IMR-90 (cell line): ENCODE measurements at regions not wholly inside any gene's neighbourhood (a gene's known extent, or its start where the extent isn't known, plus 50 kb on each side); places are given as distances from the start of the nearest gene placed in this dataset.

ENCODE experiments used
- ATAC-seq: fragments of 200-7000 bp; cut with Tn5 transposase; 2 replicates; pipeline ENCODE4 v1.9.1; 2020; ENCODE audit warnings: low read depth, mild to moderate bottlenecking, moderate library complexity
- BruUV-seq: library from RNA; stranded (reverse); fragments of 400-500 nt; replicated peaks from 2 replicates; lab custom pipeline; 2021; lab: Mats Ljungman, UMichigan
- CTCF ChIA-PET: fragments of 300-600 bp; formaldehyde crosslinking; extraction: SDS; loops from one replicate; lab custom pipeline; 2021; ENCODE audit warnings: antibody characterized with exemption; lab: Yijun Ruan, JAX
- POLR2A ChIA-PET: fragments of 300-600 bp; sonication (Branson Sonifier 250); formaldehyde crosslinking; loops from one replicate; lab custom pipeline; 2022; ENCODE audit warnings: antibody characterized with exemption; ENCODE audit not compliant: unreplicated experiment; lab: Charles Lee
- DNase-seq: peaks from one replicate; pipeline ENCODE4 v3.0.0; 2013
- H2AFZ ChIP-seq: replicated peaks from 2 replicates; pipeline ENCODE3; 2013; ENCODE audit warnings: low read length, mild to moderate bottlenecking; ENCODE audit not compliant: poor library complexity
- H2AK5ac ChIP-seq: 2 replicates; pipeline ENCODE4 v1.6.1; 2013; ENCODE audit warnings: low read depth, low read length, inconsistent platforms
- H2AK9ac ChIP-seq: replicated peaks from 2 replicates; pipeline ENCODE3; 2013; ENCODE audit warnings: mild to moderate bottlenecking, low read depth, low read length, moderate library complexity; ENCODE audit not compliant: poor library complexity
- H2BK120ac ChIP-seq: 2 replicates; pipeline ENCODE4 v1.6.1; 2013; ENCODE audit warnings: low read depth, low read length, inconsistent platforms
- H2BK15ac ChIP-seq: 3 replicates; pipeline ENCODE4 v1.6.1; 2013; ENCODE audit warnings: low read depth, low read length, inconsistent platforms
- H2BK20ac ChIP-seq: 2 replicates; pipeline ENCODE4 v1.6.1; 2013; ENCODE audit warnings: low read depth, mild to moderate bottlenecking, inconsistent platforms, low read length, moderate library complexity
- H2BK5ac ChIP-seq: 2 replicates; pipeline ENCODE4 v1.6.1; 2013; ENCODE audit warnings: mild to moderate bottlenecking, low read depth, low read length, inconsistent platforms; ENCODE audit not compliant: poor library complexity, severe bottlenecking
- H3K14ac ChIP-seq: replicated peaks from 2 replicates; pipeline ENCODE4 v1.6.1; 2013; ENCODE audit warnings: low read depth, low read length, inconsistent platforms
- H3K18ac ChIP-seq: 2 replicates; pipeline ENCODE4 v1.6.1; 2013; ENCODE audit warnings: low read depth, low read length, control low read depth
- H3K23ac ChIP-seq: 2 replicates; pipeline ENCODE4 v1.6.1; 2013; ENCODE audit warnings: low read depth, low read length, inconsistent platforms
- H3K27ac ChIP-seq: 2 replicates; pipeline ENCODE4 v1.5.1; 2013; ENCODE audit warnings: mild to moderate bottlenecking, control low read depth, low read length; ENCODE audit not compliant: insufficient read depth
- H3K27me3 ChIP-seq: 2 replicates; pipeline ENCODE4 v1.6.1; 2013; ENCODE audit warnings: low read length; ENCODE audit not compliant: control insufficient read depth, insufficient read depth
- H3K36me3 ChIP-seq: 2 replicates; pipeline ENCODE4 v1.6.1; 2013; ENCODE audit warnings: low read length, mixed read lengths; ENCODE audit not compliant: control insufficient read depth, insufficient read depth
- H3K4ac ChIP-seq: 2 replicates; pipeline ENCODE4 v1.6.1; 2013; ENCODE audit warnings: low read depth, low read length, inconsistent platforms
- H3K4me1 ChIP-seq: 2 replicates; pipeline ENCODE4 v1.6.1; 2013; ENCODE audit warnings: low read length, mixed read lengths; ENCODE audit not compliant: control insufficient read depth, insufficient read depth
- H3K4me2 ChIP-seq: 2 replicates; pipeline ENCODE4 v1.6.1; 2013; ENCODE audit warnings: low read depth, mild to moderate bottlenecking, control low read depth, low read length, moderate library complexity
- H3K4me3 ChIP-seq: 2 replicates; pipeline ENCODE4 v1.5.1; 2013; ENCODE audit warnings: low read depth, mild to moderate bottlenecking, control low read depth, low read length, moderate library complexity; ENCODE audit not compliant: insufficient read depth
- H3K56ac ChIP-seq: 2 replicates; pipeline ENCODE4 v1.6.1; 2013; ENCODE audit warnings: low read length, inconsistent platforms; ENCODE audit not compliant: insufficient read depth; ENCODE audit errors: extremely low read depth
- H3K79me1 ChIP-seq, 2 experiments: 2 replicates each; pipeline ENCODE4 v1.6.1; 2013; ENCODE audit warnings: low read length in 2 of 2, inconsistent platforms in 1 of 2, low read depth in 1 of 2
- H3K9ac ChIP-seq: 2 replicates; pipeline ENCODE4 v1.6.1; 2013; ENCODE audit warnings: low read depth, low read length, control low read depth
- H3K9me1 ChIP-seq: 2 replicates; pipeline ENCODE4 v1.6.1; 2013; ENCODE audit warnings: low read length, inconsistent platforms; ENCODE audit not compliant: insufficient read depth
- H3K9me3 ChIP-seq: 2 replicates; pipeline ENCODE4 v1.6.1; 2013; ENCODE audit warnings: low read length; ENCODE audit not compliant: control insufficient read depth, insufficient read depth
- H4K20me1 ChIP-seq: 2 replicates; pipeline ENCODE4 v1.6.1; 2013; ENCODE audit warnings: low read length, inconsistent platforms; ENCODE audit not compliant: insufficient read depth
- H4K5ac ChIP-seq: 2 replicates; pipeline ENCODE4 v1.6.1; 2013; ENCODE audit warnings: mild to moderate bottlenecking, low read depth, low read length, control low read depth
- H4K8ac ChIP-seq, 2 experiments: 2 replicates each; pipeline ENCODE4 v1.6.1; 2013; ENCODE audit warnings: low read depth in 2 of 2, low read length in 2 of 2, control low read depth in 1 of 2, inconsistent platforms in 1 of 2
- H4K91ac ChIP-seq: 2 replicates; pipeline ENCODE4 v1.6.1; 2013; ENCODE audit warnings: low read depth, low read length, inconsistent platforms; ENCODE audit not compliant: insufficient read depth
- WGBS, 2 experiments: methylation state at CpG; one replicate each; pipeline versions ENCODE4 v1.1.5 to v1.1.7; 2013; ENCODE audit warnings: missing lambda C conversion rate in 2 of 2; ENCODE audit not compliant: insufficient read length in 1 of 2; ENCODE audit errors: extremely low coverage in 2 of 2; 5-methylcytosine and 5-hydroxymethylcytosine counted together
- dilution Hi-C: fragments of 300-500 bp; cut with HindIII; formaldehyde crosslinking; loops from one replicate; pipeline ENCODE4 v1.14.3; 2018; ENCODE audit warnings: low sequenced_read_pairs; ENCODE audit not compliant: unreplicated experiment
- in situ Hi-C: fragments of 300-500 bp; cut with MboI; formaldehyde crosslinking; loops from 3 replicates; pipeline ENCODE4 v1.14.3; 2019; ENCODE audit warnings: low sequenced_read_pairs, inconsistent platforms, mixed read lengths
- intact Hi-C: fragments of 100-400 bp; cut with micrococcal nuclease; formaldehyde crosslinking; loops from 2 replicates; pipeline ENCODE4 v1.10.0; 2022
- TF ChIP-seq, protein P1 (sequence below): fragments of 150-350 bp; IDR thresholded peaks from 2 replicates; pipeline ENCODE4 v1.6.1; 2017; ENCODE audit warnings: mild to moderate bottlenecking, antibody characterized with exemption, low read length, low read depth

DNA sequence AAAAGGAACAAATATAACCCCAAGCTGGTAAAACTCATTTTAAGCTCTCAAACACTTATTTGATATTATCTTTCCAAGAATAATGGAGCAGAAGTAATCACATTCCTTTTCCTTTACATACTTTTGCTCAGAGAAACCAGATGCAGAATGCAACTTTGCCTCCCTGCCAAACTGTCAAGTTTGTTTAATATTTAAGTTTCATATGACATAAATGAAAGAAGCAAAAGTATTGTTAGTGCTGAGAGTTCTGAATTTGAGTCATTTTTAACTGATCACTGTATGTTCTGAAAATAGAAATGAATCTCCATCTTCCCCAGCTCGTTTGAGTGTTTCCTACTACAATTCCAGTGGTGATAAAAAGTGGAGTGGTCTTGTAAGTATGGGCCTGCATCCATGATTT, 423.4 kb downstream of the PID1 start:
- Histone ChIP-seq H4K91ac (no peak overlapping the region), H3K18ac (no peak overlapping the region), H3K56ac (no peak overlapping the region), H3K14ac (no peak overlapping the region), H2AK5ac (no peak overlapping the region), H3K27me3 (no peaks in the 10 kb centered on the region), H3K36me3 (no peaks in the 10 kb centered on the region), H3K9me3 (peaks cover 2% of the 10 kb centered on the region; the same call in 1 of the 2 replicates), H3K9me1 (no peaks in the 10 kb centered on the region), H2BK15ac (no peak overlapping the region), H2BK120ac (no peak overlapping the region), H3K4me3 (no peak overlapping the region), H3K27ac (no peak overlapping the region), H4K20me1 (no peaks in the 10 kb centered on the region), H2AK9ac (no peak overlapping the region), H3K23ac (no peak overlapping the region), H3K4me2 (no peak overlapping the region), H4K5ac (no peak overlapping the region), H3K4ac (no peak overlapping the region), H3K9ac (no peak overlapping the region), H3K79me1 (no peaks in the 10 kb centered on the region), H4K8ac (no peak overlapping the region), H2AFZ (no peak overlapping the region), H2BK5ac (no peak overlapping the region), H3K4me1 (no peaks in the 10 kb centered on the region), H2BK20ac (no peak overlapping the region)
- DNase-seq (peak; percentile 32), ATAC-seq (no peak)
- WGBS, 2 experiments = no CpG with 5 or more reads among the region's 1 CpG
- in situ Hi-C loops = no loop called here
- dilution Hi-C loops = no loop called here
- POLR2A ChIA-PET = no interaction called here
- no TSS peak for BruUV-seq
- intact Hi-C loops = no loop called here
- TF ChIP-seq, protein P1, sequence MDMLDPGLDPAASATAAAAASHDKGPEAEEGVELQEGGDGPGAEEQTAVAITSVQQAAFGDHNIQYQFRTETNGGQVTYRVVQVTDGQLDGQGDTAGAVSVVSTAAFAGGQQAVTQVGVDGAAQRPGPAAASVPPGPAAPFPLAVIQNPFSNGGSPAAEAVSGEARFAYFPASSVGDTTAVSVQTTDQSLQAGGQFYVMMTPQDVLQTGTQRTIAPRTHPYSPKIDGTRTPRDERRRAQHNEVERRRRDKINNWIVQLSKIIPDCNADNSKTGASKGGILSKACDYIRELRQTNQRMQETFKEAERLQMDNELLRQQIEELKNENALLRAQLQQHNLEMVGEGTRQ = no peak
- CTCF ChIA-PET = no interaction called here
